ENCODE measurements at regions not wholly inside any gene's neighbourhood (a gene's known extent, or its start where the extent isn't known, plus 50 kb on each side); places are given as distances from the start of the nearest gene placed in this dataset.

GRCh38 chr12:126212824-126213223 is 1147.6 kb downstream of the AACS start:
- no peaks in the 10 kb centered on the region for H3K4me1 Mint-ChIP-seq
- no peaks in the 10 kb centered on the region for H3K9me3 Mint-ChIP-seq
- no peak overlapping the region for H3K27ac Mint-ChIP-seq
- no peak for ATAC-seq
- H3K36me3 Mint-ChIP-seq (ENCODE audit: low read depth): no peaks in the 10 kb centered on the region
- H3K4me3 Mint-ChIP-seq: no peak overlapping the region
- no peak for DNase-seq
- H3K27me3 Mint-ChIP-seq: no peaks in the 10 kb centered on the region

- H3K4me1 Mint-ChIP-seq: no peaks in the 10 kb centered on the region
- H3K36me3 Mint-ChIP-seq (ENCODE audit: low read depth): no peaks in the 10 kb centered on the region
- no peaks in the 10 kb centered on the region for H3K9me3 Mint-ChIP-seq
- H3K27me3 Mint-ChIP-seq: no peaks in the 10 kb centered on the region
- H3K4me3 Mint-ChIP-seq: no peak overlapping the region
- H3K27ac Mint-ChIP-seq: no peak overlapping the region
- ATAC-seq (no peak), DNase-seq (no peak)
Measured at GRCh38 chr12:126218697-126219096, 1153.5 kb downstream of the AACS start.

GRCh38 chr12:126219139-126219538 is 1153.9 kb downstream of the AACS start:
- Mint-ChIP-seq H3K27ac (no peak overlapping the region), H3K4me1 (no peaks in the 10 kb centered on the region), H3K27me3 (no peaks in the 10 kb centered on the region), H3K9me3 (no peaks in the 10 kb centered on the region), H3K36me3 (ENCODE audit: low read depth) (no peaks in the 10 kb centered on the region), H3K4me3 (no peak overlapping the region)
- DNase-seq (no peak), ATAC-seq (no peak)

GRCh38 chr12:126219654-126220279 is 1154.5 kb downstream of the AACS start:
- no peak for DNase-seq
- no peak overlapping the region for H3K4me3 Mint-ChIP-seq
- H3K36me3 Mint-ChIP-seq (ENCODE audit: low read depth): no peaks in the 10 kb centered on the region
- ATAC-seq: no peak
- no peaks in the 10 kb centered on the region for H3K4me1 Mint-ChIP-seq
- peaks cover under 1% of the 10 kb centered on the region for H3K9me3 Mint-ChIP-seq
- no peaks in the 10 kb centered on the region for H3K27me3 Mint-ChIP-seq
- H3K27ac Mint-ChIP-seq: no peak overlapping the region

GRCh38 chr12:126224032-126224431 is 1158.8 kb downstream of the AACS start:
- Mint-ChIP-seq H3K36me3 (ENCODE audit: low read depth) (no peaks in the 10 kb centered on the region), H3K9me3 (peaks cover 19% of the 10 kb centered on the region), H3K27me3 (no peaks in the 10 kb centered on the region), H3K4me3 (no peak overlapping the region), H3K27ac (no peak overlapping the region), H3K4me1 (no peaks in the 10 kb centered on the region)
- DNase-seq (no peak), ATAC-seq (no peak)

- Mint-ChIP-seq H3K9me3 (peaks cover 19% of the 10 kb centered on the region), H3K27ac (no peak overlapping the region), H3K36me3 (ENCODE audit: low read depth) (no peaks in the 10 kb centered on the region), H3K27me3 (no peaks in the 10 kb centered on the region), H3K4me1 (no peaks in the 10 kb centered on the region), H3K4me3 (no peak overlapping the region)
- no peak for ATAC-seq
- DNase-seq: no peak
Measured at GRCh38 chr12:126228936-126229335, 1163.7 kb downstream of the AACS start.

GRCh38 chr12:126232711-126233110 is 1167.5 kb downstream of the AACS start:
- H3K36me3 Mint-ChIP-seq (ENCODE audit: low read depth): no peaks in the 10 kb centered on the region
- DNase-seq (no peak), ATAC-seq (no peak)
- H3K4me1 Mint-ChIP-seq: no peaks in the 10 kb centered on the region
- no peak overlapping the region for H3K27ac Mint-ChIP-seq
- H3K4me3 Mint-ChIP-seq: no peak overlapping the region
- no peaks in the 10 kb centered on the region for H3K9me3 Mint-ChIP-seq
- H3K27me3 Mint-ChIP-seq: no peaks in the 10 kb centered on the region

- Mint-ChIP-seq H3K27me3 (no peaks in the 10 kb centered on the region), H3K4me1 (no peaks in the 10 kb centered on the region), H3K4me3 (no peak overlapping the region), H3K9me3 (no peaks in the 10 kb centered on the region), H3K36me3 (ENCODE audit: low read depth) (no peaks in the 10 kb centered on the region), H3K27ac (no peak overlapping the region)
- ATAC-seq (no peak), DNase-seq (no peak)
Measured at GRCh38 chr12:126233625-126234024, 1168.4 kb downstream of the AACS start.

- Mint-ChIP-seq H3K4me1 (no peaks in the 10 kb centered on the region), H3K36me3 (ENCODE audit: low read depth) (no peaks in the 10 kb centered on the region), H3K27ac (no peak overlapping the region), H3K27me3 (no peaks in the 10 kb centered on the region), H3K9me3 (peaks cover 14% of the 10 kb centered on the region), H3K4me3 (no peak overlapping the region)
- DNase-seq (no peak), ATAC-seq (no peak)
Measured at GRCh38 chr12:126243814-126244440, 1178.7 kb downstream of the AACS start.

- ATAC-seq (no peak), DNase-seq (no peak)
- H3K4me1 Mint-ChIP-seq: no peaks in the 10 kb centered on the region
- H3K36me3 Mint-ChIP-seq (ENCODE audit: low read depth): no peaks in the 10 kb centered on the region
- no peak overlapping the region for H3K27ac Mint-ChIP-seq
- no peaks in the 10 kb centered on the region for H3K27me3 Mint-ChIP-seq
- peaks cover 9% of the 10 kb centered on the region for H3K9me3 Mint-ChIP-seq
- H3K4me3 Mint-ChIP-seq: no peak overlapping the region
Measured at GRCh38 chr12:126247936-126248335, 1182.7 kb downstream of the AACS start.

GRCh38 chr12:126248871-126249403 is 1183.7 kb downstream of the AACS start:
- ATAC-seq (no peak), DNase-seq (no peak)
- no peaks in the 10 kb centered on the region for H3K4me1 Mint-ChIP-seq
- H3K4me3 Mint-ChIP-seq: no peak overlapping the region
- no peaks in the 10 kb centered on the region for H3K27me3 Mint-ChIP-seq
- H3K36me3 Mint-ChIP-seq (ENCODE audit: low read depth): no peaks in the 10 kb centered on the region
- peaks cover 9% of the 10 kb centered on the region for H3K9me3 Mint-ChIP-seq
- H3K27ac Mint-ChIP-seq: no peak overlapping the region

GRCh38 chr12:126258190-126258589 is 1193.0 kb downstream of the AACS start:
- Mint-ChIP-seq H3K4me3 (no peak overlapping the region), H3K4me1 (no peaks in the 10 kb centered on the region), H3K27ac (no peak overlapping the region), H3K36me3 (ENCODE audit: low read depth) (no peaks in the 10 kb centered on the region), H3K27me3 (no peaks in the 10 kb centered on the region), H3K9me3 (peaks cover 9% of the 10 kb centered on the region)
- ATAC-seq (no peak), DNase-seq (no peak)

GRCh38 chr12:126262829-126263228 is 1197.6 kb downstream of the AACS start:
- Mint-ChIP-seq H3K27me3 (no peaks in the 10 kb centered on the region), H3K27ac (no peak overlapping the region), H3K4me3 (no peak overlapping the region), H3K36me3 (ENCODE audit: low read depth) (no peaks in the 10 kb centered on the region), H3K9me3 (peaks cover 8% of the 10 kb centered on the region), H3K4me1 (no peaks in the 10 kb centered on the region)
- DNase-seq (no peak), ATAC-seq (no peak)

- no peak overlapping the region for H3K4me3 Mint-ChIP-seq
- ATAC-seq (no peak), DNase-seq (no peak)
- H3K4me1 Mint-ChIP-seq: no peaks in the 10 kb centered on the region
- H3K27me3 Mint-ChIP-seq: no peaks in the 10 kb centered on the region
- no peaks in the 10 kb centered on the region for H3K36me3 Mint-ChIP-seq (ENCODE audit: low read depth)
- H3K27ac Mint-ChIP-seq: no peak overlapping the region
- H3K9me3 Mint-ChIP-seq: peaks cover 14% of the 10 kb centered on the region
Measured at GRCh38 chr12:126268222-126268621, 1203.0 kb downstream of the AACS start.

- H3K27me3 Mint-ChIP-seq: no peaks in the 10 kb centered on the region
- ATAC-seq (no peak), DNase-seq (no peak)
- H3K4me1 Mint-ChIP-seq: no peaks in the 10 kb centered on the region
- H3K9me3 Mint-ChIP-seq: peaks cover 18% of the 10 kb centered on the region
- no peak overlapping the region for H3K4me3 Mint-ChIP-seq
- no peak overlapping the region for H3K27ac Mint-ChIP-seq
- no peaks in the 10 kb centered on the region for H3K36me3 Mint-ChIP-seq (ENCODE audit: low read depth)
Measured at GRCh38 chr12:126271159-126271558, 1205.9 kb downstream of the AACS start.
